Endodermal cell (in vitro differentiated cells): ENCODE measurements at regions not wholly inside any gene's neighbourhood (a gene's known extent, or its start where the extent isn't known, plus 50 kb on each side); places are given as distances from the start of the nearest gene placed in this dataset.
A peak's percentile ranks its signal among the peaks of the same experiment; 100 is the strongest.

ENCODE experiments used
- DNase-seq: peaks from one replicate; pipeline ENCODE4 v3.0.0-alpha.2; 2017
- H3K27ac ChIP-seq: 2 replicates; pipeline ENCODE4 v1.5.1; 2013; ENCODE audit warnings: mild to moderate bottlenecking, low read depth, low read length, moderate library complexity
- H3K27me3 ChIP-seq: 2 replicates; pipeline ENCODE4 v1.6.1; 2013; ENCODE audit warnings: mild to moderate bottlenecking, low read length, moderate library complexity; ENCODE audit not compliant: insufficient read depth, control insufficient read depth, poor library complexity, severe bottlenecking
- H3K36me3 ChIP-seq: 2 replicates; pipeline ENCODE4 v1.7.0; 2013; ENCODE audit warnings: mild to moderate bottlenecking, low read length, moderate library complexity; ENCODE audit not compliant: control insufficient read depth, insufficient read depth
- H3K4me1 ChIP-seq: one replicate; pipeline ENCODE4 v1.7.0; 2013; ENCODE audit warnings: low read length; ENCODE audit not compliant: control insufficient read depth, insufficient read depth
- H3K4me3 ChIP-seq: 2 replicates; pipeline ENCODE4 v1.5.1; 2013; ENCODE audit warnings: mild to moderate bottlenecking, low read length, moderate library complexity
- H3K9ac ChIP-seq: 2 replicates; pipeline ENCODE4 v1.6.1; 2013; ENCODE audit warnings: mild to moderate bottlenecking, low read length, moderate library complexity; ENCODE audit not compliant: poor library complexity, severe bottlenecking; ENCODE audit errors: extremely low read depth
- H3K9me3 ChIP-seq: 2 replicates; pipeline ENCODE4 v1.6.1; 2013; ENCODE audit warnings: mild to moderate bottlenecking, low read length, moderate library complexity; ENCODE audit not compliant: control insufficient read depth
- H3K27ac Mint-ChIP-seq: 2 replicates; pipeline ENCODE4 v1.8.0; 2020; ENCODE audit warnings: mixed read lengths
- H3K27me3 Mint-ChIP-seq: 2 replicates; pipeline ENCODE4 v1.8.0; 2021; ENCODE audit warnings: mild to moderate bottlenecking, mixed read lengths; ENCODE audit not compliant: insufficient read depth
- H3K36me3 Mint-ChIP-seq: 2 replicates; pipeline ENCODE4 v1.8.0; 2020; ENCODE audit warnings: low read depth, mixed read lengths
- H3K4me1 Mint-ChIP-seq: 2 replicates; pipeline ENCODE4 v1.8.0; 2020; ENCODE audit warnings: mixed read lengths
- H3K4me3 Mint-ChIP-seq: 2 replicates; pipeline ENCODE4 v1.8.0; 2020; ENCODE audit warnings: mild to moderate bottlenecking, moderate library complexity, mixed read lengths
- H3K9me3 Mint-ChIP-seq: 2 replicates; pipeline ENCODE4 v1.8.0; 2020; ENCODE audit warnings: mild to moderate bottlenecking, mixed read lengths
- CTCF ChIP-seq: fragments of 200-600 bp; sonication (generic); conservative IDR thresholded peaks from 2 replicates; pipeline ENCODE4 v1.5.0; 2021; ENCODE audit warnings: antibody characterized with exemption, mild to moderate bottlenecking
- WGBS, 2 experiments: methylation state at CpG; one replicate each; pipeline versions ENCODE4 v1.1.5 to v1.1.7; 2013; ENCODE audit warnings: missing lambda C conversion rate in 2 of 2, mixed read lengths in 1 of 2; ENCODE audit not compliant: insufficient coverage in 1 of 2, insufficient read length in 1 of 2; 5-methylcytosine and 5-hydroxymethylcytosine counted together

DNA sequence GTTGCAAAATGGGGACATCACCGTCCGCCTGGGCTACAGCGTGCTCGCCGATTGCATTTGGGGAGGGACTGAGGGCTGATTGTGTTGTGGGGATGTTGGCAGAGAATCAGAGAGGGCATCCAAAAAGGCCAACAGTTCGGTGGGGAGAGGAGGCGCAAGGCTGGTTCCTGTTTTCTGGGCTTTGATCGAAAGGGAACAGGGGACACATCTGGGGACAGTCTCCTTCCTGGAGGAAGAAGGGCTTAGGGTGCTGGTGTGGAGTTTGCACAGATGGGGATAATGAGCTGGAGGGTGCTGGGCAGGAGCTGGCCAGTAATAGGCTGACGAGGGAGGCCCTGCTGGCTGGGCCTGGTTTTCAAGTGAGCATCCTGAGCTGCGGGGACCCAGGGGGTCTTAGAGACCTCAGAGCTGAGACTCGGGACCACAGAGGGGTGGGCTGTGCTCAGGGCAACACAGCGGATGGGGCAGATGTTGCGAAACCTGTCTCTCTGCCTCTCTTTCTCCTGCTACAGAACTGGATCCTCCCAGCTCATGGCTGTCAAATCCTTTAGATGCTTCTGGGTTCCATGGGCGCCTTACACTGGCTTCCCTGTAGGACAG lies 288.7 kb downstream of the SEC14L1 start:
- Histone ChIP-seq H3K27ac (peak overlapping the region; percentile 0), H3K9ac (no peak overlapping the region), H3K9me3 (no peaks in the 10 kb centered on the region), H3K36me3 (peaks cover 9% of the 10 kb centered on the region), H3K27me3 (no peaks in the 10 kb centered on the region), H3K4me1 (peaks cover 7% of the 10 kb centered on the region), H3K4me3 (no peak overlapping the region)
- no peak for TF ChIP-seq CTCF
- H3K27ac Mint-ChIP-seq, result peak overlapping the region; percentile 23
- peaks cover 15% of the 10 kb centered on the region for H3K4me1 Mint-ChIP-seq
- no peaks in the 10 kb centered on the region for H3K9me3 Mint-ChIP-seq
- no peaks in the 10 kb centered on the region for H3K27me3 Mint-ChIP-seq
- WGBS, 2 experiments, result 83 to 84% methylated on average over 12 to 14 of the region's 14 CpGs
- no peaks in the 10 kb centered on the region for H3K36me3 Mint-ChIP-seq
- DNase-seq, result no peak
- H3K4me3 Mint-ChIP-seq, result no peak overlapping the region

- Histone ChIP-seq H3K9ac (no peak overlapping the region), H3K4me3 (no peak overlapping the region), H3K9me3 (no peaks in the 10 kb centered on the region), H3K27me3 (no peaks in the 10 kb centered on the region), H3K4me1 (peaks cover 10% of the 10 kb centered on the region), H3K36me3 (peaks cover 9% of the 10 kb centered on the region), H3K27ac (peak overlapping the region; percentile 0)
- H3K9me3 Mint-ChIP-seq, result no peaks in the 10 kb centered on the region
- WGBS, 2 experiments, result 58 to 76% methylated on average over 10 to 16 of the region's 16 CpGs
- H3K4me3 Mint-ChIP-seq, result no peak overlapping the region
- H3K36me3 Mint-ChIP-seq, result no peaks in the 10 kb centered on the region
- peak; percentile 93 for TF ChIP-seq CTCF
- no peaks in the 10 kb centered on the region for H3K27me3 Mint-ChIP-seq
- peak overlapping the region; percentile 74 for H3K27ac Mint-ChIP-seq
- DNase-seq, result peak; percentile 100
- H3K4me1 Mint-ChIP-seq, result peaks cover 18% of the 10 kb centered on the region
Measured at GRCh38 chr17:77429969-77430752, 289.4 kb downstream of the SEC14L1 start.

DNA sequence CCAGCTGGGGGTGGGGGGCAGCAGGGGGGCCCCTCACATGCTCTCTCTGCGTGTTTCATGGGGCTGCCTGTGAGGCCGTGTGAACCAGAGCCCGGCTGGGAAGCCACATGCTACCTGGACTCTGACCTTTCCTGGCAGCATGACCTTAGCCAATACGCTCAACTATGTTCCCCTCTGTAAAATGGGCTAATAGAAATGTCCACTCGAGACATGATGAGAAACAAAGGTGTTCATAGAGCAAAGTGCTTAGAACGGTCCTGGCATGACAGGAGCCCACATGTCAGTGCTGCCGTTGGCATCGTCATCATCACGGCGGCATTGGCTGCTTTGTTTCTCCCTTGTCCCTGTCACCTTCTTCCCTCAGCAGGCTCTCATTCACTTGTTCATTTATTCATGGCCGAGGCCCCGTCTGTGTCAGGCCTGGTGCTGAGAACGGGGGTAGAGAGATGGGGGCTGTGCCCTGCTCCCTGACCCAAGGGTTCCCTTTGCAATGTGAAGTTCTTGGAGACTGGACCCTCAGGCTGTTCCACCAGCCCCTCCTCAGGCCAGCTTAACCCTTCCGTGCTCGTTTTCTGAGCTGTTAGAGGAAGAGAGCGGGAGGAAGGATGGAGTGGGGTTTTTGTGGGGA lies 291.4 kb downstream of the SEC14L1 start:
- 79 to 84% methylated on average over 12 to 16 of the region's 16 CpGs for WGBS, 2 experiments
- no peak for DNase-seq
- Mint-ChIP-seq H3K27ac (peak overlapping the region; percentile 26), H3K4me3 (no peak overlapping the region), H3K9me3 (no peaks in the 10 kb centered on the region), H3K36me3 (peaks cover 1% of the 10 kb centered on the region), H3K4me1 (peaks cover 30% of the 10 kb centered on the region), H3K27me3 (no peaks in the 10 kb centered on the region)
- H3K9ac ChIP-seq, result no peak overlapping the region
- no peak overlapping the region for H3K4me3 ChIP-seq
- no peak for TF ChIP-seq CTCF
- H3K9me3 ChIP-seq, result no peaks in the 10 kb centered on the region
- H3K27me3 ChIP-seq, result no peaks in the 10 kb centered on the region
- no peak overlapping the region for H3K27ac ChIP-seq
- H3K36me3 ChIP-seq, result peaks cover 13% of the 10 kb centered on the region
- H3K4me1 ChIP-seq, result peaks cover 17% of the 10 kb centered on the region
